Effector memory CD8-positive, alpha-beta T cell (primary cell): ENCODE measurements at regions not wholly inside any gene's neighbourhood (a gene's known extent, or its start where the extent isn't known, plus 50 kb on each side); places are given as distances from the start of the nearest gene placed in this dataset.
"Not testable (repeated sequence)": the region's sequence is repeated elsewhere in the genome, so short reads cannot be mapped to it uniquely, and the experiment has no call there.

Experiments used
- ATAC-seq: fragments of 150-1000 bp; cut with Tn5 transposase; replicated peaks from 2 replicates; pipeline ENCODE4 v1.10.0; 2021; ENCODE audit warnings: mild to moderate bottlenecking, moderate library complexity
- DNase-seq, 3 experiments: peaks; one replicate each; pipeline ENCODE4 v3.0.0; 2021
- H3K27ac Mint-ChIP-seq, 2 donors: one replicate each; pipeline ENCODE4 v1.8.0; 2022; ENCODE audit warnings: mild to moderate bottlenecking in 2 of 2, mixed read lengths in 2 of 2, moderate library complexity in 2 of 2
- H3K27me3 Mint-ChIP-seq, 2 donors: one replicate each; pipeline ENCODE4 v1.8.0; 2022; ENCODE audit warnings: mixed read lengths in 2 of 2
- H3K36me3 Mint-ChIP-seq: one replicate; pipeline ENCODE4 v1.8.0; 2022; ENCODE audit warnings: mild to moderate bottlenecking, moderate library complexity, mixed read lengths; ENCODE audit not compliant: insufficient read depth
- H3K4me1 Mint-ChIP-seq, 2 donors: one replicate each; pipeline ENCODE4 v1.8.0; 2022; ENCODE audit warnings: low read depth in 2 of 2, mixed read lengths in 2 of 2
- H3K4me3 Mint-ChIP-seq, 2 donors: one replicate each; pipeline ENCODE4 v1.8.0; 2022; ENCODE audit warnings: mild to moderate bottlenecking in 2 of 2, mixed read lengths in 2 of 2, moderate library complexity in 2 of 2
- H3K9me3 Mint-ChIP-seq, 2 donors: one replicate each; pipeline ENCODE4 v1.8.0; 2022; ENCODE audit warnings: mixed read lengths in 2 of 2

DNA sequence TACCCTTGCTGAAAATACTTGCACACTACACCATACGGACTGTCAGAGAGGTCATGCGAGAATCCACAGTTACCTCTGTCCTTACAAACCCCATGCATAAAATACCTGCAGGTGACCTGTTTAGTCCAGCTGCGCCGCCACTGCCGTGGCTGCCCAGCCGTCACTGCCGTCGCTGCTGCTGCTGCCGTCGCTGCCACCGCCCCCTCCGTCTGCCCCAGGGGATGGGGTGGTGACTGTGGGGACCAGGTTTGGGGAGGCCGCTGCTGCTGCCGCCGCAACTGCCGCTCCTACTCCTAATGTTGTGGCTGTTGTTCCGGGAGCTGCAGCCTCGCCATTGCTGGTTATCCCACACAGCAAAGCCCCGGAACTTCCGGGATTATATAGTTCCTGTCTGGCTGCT lies 141.8 kb upstream of the ZCCHC13 start:
- H3K36me3 Mint-ChIP-seq = no peaks in the 10 kb centered on the region
- no peaks in the 10 kb centered on the region for H3K9me3 Mint-ChIP-seq
- no peak for DNase-seq
- no peak overlapping the region for H3K4me3 Mint-ChIP-seq
- no peaks in the 10 kb centered on the region for H3K27me3 Mint-ChIP-seq
- H3K27ac Mint-ChIP-seq = no peak overlapping the region
- ATAC-seq = no peak
- H3K4me1 Mint-ChIP-seq = no peaks in the 10 kb centered on the region

DNA sequence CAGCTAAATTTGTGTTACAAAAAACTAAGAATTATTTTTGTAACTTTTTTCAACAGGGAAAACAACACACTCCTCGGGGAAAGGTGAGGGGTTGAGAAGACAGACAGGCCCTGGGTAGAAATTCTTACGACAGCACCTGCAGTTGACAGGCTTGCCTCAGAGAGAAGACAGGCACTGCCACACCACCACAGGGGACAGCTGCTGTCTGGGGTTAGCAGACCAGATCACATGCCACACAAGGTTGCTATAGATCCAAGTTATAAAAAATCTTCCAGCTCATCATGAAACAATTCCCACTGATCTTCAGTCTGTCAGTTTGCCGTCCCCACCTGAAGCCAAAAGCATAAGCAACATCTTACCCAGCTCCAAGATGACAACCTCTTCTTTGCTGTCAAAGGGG lies 143.2 kb upstream of the ZCCHC13 start:
- Mint-ChIP-seq H3K27ac (no peak overlapping the region), H3K4me1 (no peaks in the 10 kb centered on the region), H3K27me3 (no peaks in the 10 kb centered on the region), H3K4me3 (no peak overlapping the region), H3K36me3 (no peaks in the 10 kb centered on the region), H3K9me3 (no peaks in the 10 kb centered on the region)
- DNase-seq (no peak), ATAC-seq (no peak)

DNA sequence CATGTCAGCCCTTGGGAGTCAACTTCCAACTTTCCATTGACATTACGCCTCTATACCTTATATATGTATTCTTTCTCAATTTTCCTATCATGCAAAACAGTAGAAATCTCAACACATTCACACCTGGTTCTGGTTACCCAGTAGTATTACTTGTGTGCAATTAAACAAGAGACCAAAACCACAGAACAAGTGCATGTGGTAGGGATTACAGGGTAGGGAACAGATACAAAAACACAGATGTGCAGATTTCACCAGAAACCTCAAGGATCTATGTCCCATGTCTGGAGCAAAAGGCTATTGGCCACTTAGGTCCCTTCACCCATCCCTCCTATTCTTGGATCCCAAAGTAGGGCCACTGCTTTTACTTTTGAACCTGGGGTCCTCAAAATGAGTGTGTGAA lies 143.6 kb upstream of the ZCCHC13 start:
- ATAC-seq (no peak), DNase-seq (no peak)
- Mint-ChIP-seq H3K27ac (no peak overlapping the region), H3K27me3 (no peaks in the 10 kb centered on the region), H3K4me3 (no peak overlapping the region), H3K9me3 (no peaks in the 10 kb centered on the region), H3K36me3 (no peaks in the 10 kb centered on the region), H3K4me1 (no peaks in the 10 kb centered on the region)

DNA sequence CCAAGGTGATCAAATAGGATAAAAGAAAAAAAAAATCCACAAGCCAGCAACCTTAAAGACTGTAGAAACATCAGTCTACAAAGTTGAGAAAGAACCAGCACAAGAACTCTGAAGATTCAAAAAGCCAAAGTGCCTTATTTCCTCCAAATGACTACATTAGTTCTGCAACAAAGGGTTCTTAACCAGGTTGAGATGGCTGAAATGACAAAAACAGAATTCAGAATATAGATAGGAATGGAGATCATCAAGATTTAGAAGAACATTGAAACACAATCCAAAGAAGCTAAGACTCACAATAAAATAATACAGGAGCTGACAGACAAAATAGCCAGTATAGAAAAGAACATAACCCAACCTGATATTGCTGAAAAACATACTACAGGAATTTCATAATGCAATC lies 156.5 kb upstream of the ZCCHC13 start:
- no peak for DNase-seq
- Mint-ChIP-seq H3K27ac (no peak overlapping the region), H3K27me3 (peaks cover 0 to 6% of the 10 kb centered on the region in 2 donors)

DNA sequence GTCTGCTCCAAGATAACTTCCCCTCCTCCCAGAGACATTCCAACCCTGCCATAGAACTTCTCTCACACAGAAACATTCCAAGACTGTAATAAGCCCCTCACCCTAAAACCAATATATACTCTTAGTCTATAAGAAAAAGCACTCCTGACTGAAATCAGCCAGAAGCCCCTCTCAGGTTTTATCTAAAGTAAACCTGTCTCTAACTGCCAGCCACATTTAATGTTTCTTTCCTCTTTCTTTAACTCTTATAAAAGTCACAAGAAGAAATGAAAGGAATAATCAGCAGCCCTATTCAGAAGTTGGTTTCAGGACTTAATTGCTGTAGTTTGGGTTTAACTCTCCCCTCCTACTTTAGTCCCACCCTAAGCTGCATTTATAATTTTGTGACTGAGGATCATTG lies 165.0 kb upstream of the ZCCHC13 start:
- DNase-seq (no peak), ATAC-seq (no peak)
- H3K27me3 Mint-ChIP-seq = no peaks in the 10 kb centered on the region
- H3K4me3 Mint-ChIP-seq = no peak overlapping the region
- H3K9me3 Mint-ChIP-seq = no peaks in the 10 kb centered on the region
- no peaks in the 10 kb centered on the region for H3K4me1 Mint-ChIP-seq
- H3K36me3 Mint-ChIP-seq = peaks cover 3% of the 10 kb centered on the region
- H3K27ac Mint-ChIP-seq = no peak overlapping the region

More for the DNA sequence above, 156.5 kb upstream of the ZCCHC13 start:
- Mint-ChIP-seq H3K9me3 (no peaks in the 10 kb centered on the region), H3K36me3 (peaks cover 3% of the 10 kb centered on the region), H3K4me1 (peaks cover 0 to 2% of the 10 kb centered on the region in 2 donors), H3K4me3 (no peak overlapping the region)
- no peak for ATAC-seq

DNA sequence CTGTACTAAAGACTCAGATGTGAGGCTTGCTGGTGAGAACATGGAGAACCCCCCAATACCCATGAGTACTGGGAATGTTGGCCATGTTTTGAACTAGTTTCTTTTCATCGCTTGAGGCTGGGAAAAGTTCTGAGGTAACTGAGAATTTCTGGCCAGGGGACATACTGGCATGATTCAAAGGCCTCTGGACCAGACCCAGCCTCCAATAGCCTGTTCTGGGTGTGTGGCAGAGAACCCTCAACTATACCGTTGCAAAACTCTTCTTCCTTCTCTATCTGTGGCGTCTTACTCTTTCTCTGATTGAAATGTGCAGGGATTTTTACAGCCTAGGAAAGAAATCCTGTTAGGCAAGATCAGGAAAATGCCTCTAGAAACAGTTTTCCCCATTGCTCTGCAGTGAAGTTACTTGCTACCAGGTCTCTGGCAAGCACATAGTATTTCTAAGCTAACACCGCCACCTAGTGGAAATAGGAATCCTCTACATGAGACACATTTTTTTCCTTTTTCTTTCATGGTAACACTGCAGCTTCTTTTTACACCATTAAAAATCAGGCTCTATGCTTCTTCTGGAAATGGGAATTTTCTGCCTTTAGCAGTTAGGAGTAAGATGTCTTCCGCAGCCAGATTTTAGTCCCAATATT lies 170.7 kb upstream of the ZCCHC13 start:
- no peaks in the 10 kb centered on the region for H3K9me3 Mint-ChIP-seq
- DNase-seq (peak; percentile 3 to 19 (median 15)), ATAC-seq (no peak)
- no peak overlapping the region for H3K4me3 Mint-ChIP-seq
- H3K27me3 Mint-ChIP-seq = no peaks in the 10 kb centered on the region
- H3K4me1 Mint-ChIP-seq = no peaks in the 10 kb centered on the region
- no peak overlapping the region for H3K27ac Mint-ChIP-seq
- no peaks in the 10 kb centered on the region for H3K36me3 Mint-ChIP-seq

DNA sequence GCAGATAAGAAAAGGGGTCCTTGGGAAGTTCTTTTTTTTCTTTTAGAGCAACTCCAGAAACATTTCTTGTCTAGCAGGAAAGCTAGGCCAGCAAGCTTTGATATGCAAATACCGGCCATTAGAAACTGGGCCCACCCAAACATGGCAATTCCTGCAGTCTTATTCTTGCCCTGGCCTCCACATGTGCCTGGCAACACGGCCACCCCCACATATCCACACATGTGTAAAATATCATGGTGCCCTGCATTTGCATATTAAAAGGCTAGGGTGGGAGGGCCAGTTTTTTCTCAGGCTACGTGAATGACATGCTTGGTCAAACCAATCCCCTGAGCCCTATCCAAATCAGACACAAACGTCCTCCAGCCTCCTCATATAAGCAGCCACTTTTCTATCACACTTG lies 171.7 kb upstream of the ZCCHC13 start:
- Mint-ChIP-seq H3K9me3 (no peaks in the 10 kb centered on the region), H3K36me3 (no peaks in the 10 kb centered on the region), H3K4me1 (no peaks in the 10 kb centered on the region), H3K4me3 (no peak overlapping the region), H3K27me3 (no peaks in the 10 kb centered on the region), H3K27ac (no peak overlapping the region)
- no peak for ATAC-seq
- DNase-seq = no peak

DNA sequence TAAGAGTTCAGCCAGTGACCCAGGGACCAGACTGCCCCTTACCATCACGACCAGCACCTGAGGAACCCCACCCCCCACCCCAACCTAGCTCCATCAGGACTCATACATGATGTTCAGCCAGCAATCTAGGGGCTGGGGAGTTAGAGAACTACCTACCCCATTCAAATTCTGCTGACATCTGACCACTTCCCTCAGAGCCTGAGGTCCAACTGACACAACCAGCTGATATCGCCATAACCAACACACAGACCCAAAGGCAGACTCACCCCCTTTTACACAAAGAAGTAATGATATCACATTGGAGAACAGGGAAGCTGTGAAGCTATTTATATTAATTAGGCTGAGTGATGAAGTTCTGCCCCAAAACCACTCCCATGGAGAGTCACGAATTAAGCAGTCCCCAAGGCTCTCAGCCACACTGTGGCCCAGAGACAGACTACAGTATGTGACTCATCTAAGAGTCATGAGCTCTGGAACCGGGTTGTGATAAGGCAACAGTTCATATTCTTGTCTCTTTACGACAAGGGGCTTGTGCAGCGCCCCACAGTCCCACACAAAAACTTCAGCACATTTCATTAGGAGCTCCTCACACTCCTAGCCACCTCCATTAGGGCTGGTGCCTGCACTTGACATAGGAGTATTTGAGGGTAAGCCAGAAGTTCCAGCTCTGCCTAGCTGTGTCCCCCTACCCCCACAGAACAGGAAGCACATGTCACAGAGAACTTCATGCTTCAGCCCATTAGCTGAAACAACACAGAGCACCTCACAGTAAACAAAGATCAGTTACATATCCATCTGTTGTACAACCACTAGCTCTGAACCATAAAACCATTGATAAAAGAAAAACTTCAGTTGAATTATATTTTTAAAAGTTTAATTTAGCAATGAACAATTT lies 184.7 kb upstream of the ZCCHC13 start:
- no peaks in the 10 kb centered on the region for H3K27me3 Mint-ChIP-seq
- H3K9me3 Mint-ChIP-seq = no peaks in the 10 kb centered on the region
- ATAC-seq = no peak

DNA sequence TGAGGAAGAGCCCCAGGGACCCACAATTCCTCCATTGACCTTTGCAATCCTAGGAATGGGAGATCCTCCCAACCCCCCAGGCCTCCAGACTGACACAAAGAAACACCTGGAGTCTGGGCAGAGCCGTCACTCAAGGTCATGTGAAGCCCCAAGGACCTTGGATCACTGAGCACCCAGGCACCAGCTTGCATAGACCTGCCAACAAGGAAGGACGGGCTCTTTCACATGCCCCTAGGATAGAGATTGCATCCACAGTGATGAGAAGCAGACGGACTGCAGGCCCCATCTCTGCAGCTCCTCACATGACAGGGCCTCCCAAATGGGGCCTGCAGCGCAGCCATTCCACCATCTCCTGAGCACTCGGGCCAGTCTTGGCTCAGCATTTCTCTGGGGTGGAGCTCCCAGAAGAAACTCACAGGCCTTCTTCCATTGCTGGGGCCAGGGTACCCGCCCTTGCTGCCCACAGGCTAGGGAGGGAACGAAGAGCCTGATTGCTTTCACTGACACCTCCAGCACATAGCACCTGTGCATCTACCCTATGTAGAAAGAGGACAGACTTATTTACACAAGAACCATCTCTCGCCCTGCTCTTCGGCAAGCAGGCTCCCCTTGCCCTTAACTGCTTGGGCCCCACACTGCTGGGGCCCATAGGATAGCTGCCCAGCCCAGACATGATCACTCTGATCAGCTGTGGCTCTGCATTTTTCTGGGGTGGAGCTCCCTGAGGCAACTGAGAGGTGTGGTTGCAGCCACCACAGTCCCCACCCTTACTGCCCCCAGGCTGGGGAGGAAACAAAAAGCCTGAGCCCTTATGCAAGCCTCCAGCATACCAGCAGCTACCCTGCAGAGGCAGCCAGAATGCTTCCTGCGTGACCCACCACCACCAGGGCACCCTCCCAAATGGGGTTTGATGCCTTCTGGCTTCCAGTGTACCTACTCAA lies 185.7 kb upstream of the ZCCHC13 start:
- no peak overlapping the region for H3K4me3 Mint-ChIP-seq
- no peak for DNase-seq
- no peak for ATAC-seq
- H3K27ac Mint-ChIP-seq = peak overlapping the region in 1 of 2 donors; percentile 25
- no peaks in the 10 kb centered on the region for H3K9me3 Mint-ChIP-seq
- no peaks in the 10 kb centered on the region for H3K4me1 Mint-ChIP-seq
- no peaks in the 10 kb centered on the region for H3K27me3 Mint-ChIP-seq
- H3K36me3 Mint-ChIP-seq = no peaks in the 10 kb centered on the region

More for the DNA sequence above, 184.7 kb upstream of the ZCCHC13 start:
- H3K4me1 Mint-ChIP-seq = no peaks in the 10 kb centered on the region
- DNase-seq = no peak
- H3K36me3 Mint-ChIP-seq = no peaks in the 10 kb centered on the region
- H3K27ac Mint-ChIP-seq = no peak overlapping the region
- no peak overlapping the region for H3K4me3 Mint-ChIP-seq

DNA sequence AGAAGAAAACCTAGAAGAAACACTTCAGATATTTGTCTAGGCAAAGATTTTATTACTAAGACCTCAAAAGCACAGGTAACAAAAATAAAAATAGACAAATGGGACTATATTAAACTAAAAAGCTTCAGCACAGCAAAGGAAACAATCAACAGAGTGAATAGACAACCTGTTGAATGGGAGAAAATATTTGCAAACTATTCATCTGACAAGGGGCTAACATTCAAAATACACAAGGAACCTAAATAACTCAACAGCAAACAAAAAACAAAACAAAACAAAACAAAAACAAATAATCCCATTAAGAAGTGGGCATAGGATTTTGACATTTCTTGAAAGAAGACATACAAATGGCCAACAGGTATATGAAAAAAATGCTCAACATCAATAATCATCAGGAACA lies 192.7 kb upstream of the ZCCHC13 start:
- Mint-ChIP-seq H3K4me1 (no peaks in the 10 kb centered on the region), H3K27ac (no peak overlapping the region), H3K4me3 (no peak overlapping the region), H3K36me3 (no peaks in the 10 kb centered on the region), H3K27me3 (no peaks in the 10 kb centered on the region), H3K9me3 (no peaks in the 10 kb centered on the region)
- no peak for DNase-seq
- ATAC-seq = no peak

DNA sequence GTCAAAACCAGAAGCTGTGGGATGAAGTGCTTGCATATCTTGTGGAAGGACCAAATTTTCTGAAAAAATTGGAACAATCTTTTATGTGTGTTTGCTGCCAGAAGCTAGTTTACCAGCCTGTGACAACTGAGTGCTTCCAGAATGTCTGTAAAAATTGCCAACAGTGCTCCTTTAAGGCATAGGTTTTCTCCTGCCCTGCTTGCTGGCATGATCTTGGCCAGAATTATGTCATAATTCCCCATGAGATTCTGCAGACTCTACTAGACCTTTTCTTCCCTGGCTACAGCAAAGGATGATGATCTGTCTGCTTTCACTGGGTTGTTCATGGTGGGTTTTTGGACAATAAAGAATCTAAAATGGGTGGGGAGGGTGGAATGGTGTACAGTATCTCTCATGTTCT lies 196.3 kb upstream of the ZCCHC13 start:
- H3K4me3 Mint-ChIP-seq = no peak overlapping the region
- H3K36me3 Mint-ChIP-seq = no peaks in the 10 kb centered on the region
- no peak for ATAC-seq
- H3K27me3 Mint-ChIP-seq = no peaks in the 10 kb centered on the region
- no peaks in the 10 kb centered on the region for H3K4me1 Mint-ChIP-seq
- H3K9me3 Mint-ChIP-seq = no peaks in the 10 kb centered on the region
- no peak for DNase-seq
- no peak overlapping the region for H3K27ac Mint-ChIP-seq

DNA sequence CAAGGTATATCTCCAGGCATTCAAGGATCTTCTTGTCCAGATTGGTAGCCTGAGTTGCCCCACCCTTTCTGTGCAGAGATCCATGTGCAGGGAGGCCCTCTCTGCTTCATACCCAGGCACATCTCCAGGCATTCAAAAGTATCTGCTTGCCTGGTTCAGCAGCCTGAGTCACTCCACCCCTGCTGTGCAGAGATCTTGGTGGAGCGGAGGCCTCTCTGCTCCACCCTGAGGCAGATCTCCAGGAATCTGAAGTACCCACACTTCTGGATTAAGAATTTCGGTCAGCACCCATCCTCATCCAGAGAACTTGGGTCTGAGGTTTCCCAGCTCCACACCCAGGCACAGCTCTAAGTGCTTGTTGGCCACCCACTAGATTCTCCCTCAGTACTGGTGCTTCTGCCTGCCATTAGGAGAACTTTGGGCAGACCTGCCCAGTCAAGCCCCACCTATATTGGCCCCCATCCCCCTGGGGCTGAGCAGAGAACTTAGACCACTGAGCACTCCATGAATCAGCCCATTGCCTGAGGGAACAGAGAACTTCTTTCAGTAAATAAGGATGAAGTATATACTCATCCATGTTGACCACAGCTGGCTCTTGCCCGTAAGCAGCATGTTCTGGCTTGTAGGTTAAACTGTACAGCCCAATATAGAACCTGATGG lies 199.5 kb upstream of the ZCCHC13 start:
- DNase-seq (no peak), ATAC-seq (no peak)
- no peaks in the 10 kb centered on the region for H3K36me3 Mint-ChIP-seq
- no peaks in the 10 kb centered on the region for H3K27me3 Mint-ChIP-seq
- H3K4me3 Mint-ChIP-seq = no peak overlapping the region
- H3K4me1 Mint-ChIP-seq = no peaks in the 10 kb centered on the region
- H3K27ac Mint-ChIP-seq = no peak overlapping the region
- H3K9me3 Mint-ChIP-seq = no peaks in the 10 kb centered on the region

DNA sequence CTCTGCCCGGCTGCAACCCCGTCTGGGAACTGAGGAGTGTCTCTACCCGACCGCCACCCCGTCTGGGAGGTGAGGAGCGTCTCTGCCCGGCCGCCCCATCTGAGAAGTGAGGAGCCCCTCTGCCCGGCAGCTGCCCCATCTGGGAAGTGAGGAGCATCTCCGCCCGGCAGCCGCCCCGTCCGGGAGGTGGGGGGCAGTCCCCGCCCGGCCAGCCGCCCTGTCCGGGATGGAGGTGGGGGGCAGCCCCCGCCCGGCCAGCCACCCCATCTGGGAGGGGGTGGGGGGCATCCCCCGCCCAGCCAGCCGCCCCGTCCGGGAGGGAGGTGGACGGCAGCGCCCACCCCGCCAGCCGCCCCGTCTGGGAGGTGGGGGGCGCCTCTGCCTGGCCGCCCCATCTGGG lies 205.6 kb upstream of the ZCCHC13 start:
- not testable (repeated sequence) for DNase-seq, H3K4me1 Mint-ChIP-seq, H3K9me3 Mint-ChIP-seq, ATAC-seq, H3K27me3 Mint-ChIP-seq, H3K36me3 Mint-ChIP-seq, H3K4me3 Mint-ChIP-seq, H3K27ac Mint-ChIP-seq
